Neural progenitor cell (in vitro differentiated cells): ENCODE measurements at regions not wholly inside any gene's neighbourhood (a gene's known extent, or its start where the extent isn't known, plus 50 kb on each side); places are given as distances from the start of the nearest gene placed in this dataset.

Experiments used
- DNase-seq: peaks from one replicate; pipeline ENCODE4 v3.0.0-alpha.2; 2016; ENCODE audit warnings: low spot score
- H2AFZ ChIP-seq: fragments of 200-600 bp; sonication (generic); replicated peaks from 2 replicates; pipeline ENCODE4 v1.6.1; 2016; ENCODE audit warnings: antibody characterized with exemption
- H3F3A ChIP-seq: fragments of 200-600 bp; sonication (generic); 2 replicates; pipeline ENCODE4 v1.6.1; 2016; ENCODE audit warnings: antibody characterized with exemption, low read depth
- H3K27ac ChIP-seq: fragments of 200-600 bp; sonication (generic); 2 replicates; pipeline ENCODE4 v1.5.1; 2016; ENCODE audit warnings: mild to moderate bottlenecking
- H3K27me3 ChIP-seq: fragments of 200-600 bp; sonication (generic); 2 replicates; pipeline ENCODE4 v1.6.1; 2016; ENCODE audit warnings: mild to moderate bottlenecking, moderate library complexity
- H3K36me3 ChIP-seq: fragments of 200-600 bp; sonication (generic); 2 replicates; pipeline ENCODE4 v1.5.1; 2016
- H3K4me1 ChIP-seq: fragments of 200-600 bp; sonication (generic); 2 replicates; pipeline ENCODE4 v1.6.1; 2016; ENCODE audit warnings: mixed run types
- H3K4me2 ChIP-seq: fragments of 200-600 bp; sonication (generic); 2 replicates; pipeline ENCODE4 v1.6.1; 2016
- H3K4me3 ChIP-seq: fragments of 200-600 bp; sonication (generic); 2 replicates; pipeline ENCODE4 v1.5.1; 2016
- H3K79me2 ChIP-seq: fragments of 200-600 bp; sonication (generic); 2 replicates; pipeline ENCODE4 v1.6.1; 2016; ENCODE audit warnings: low read depth
- H3K9ac ChIP-seq: fragments of 200-600 bp; sonication (generic); 2 replicates; pipeline ENCODE4 v1.6.1; 2016
- H3K9me3 ChIP-seq: fragments of 200-600 bp; sonication (generic); 2 replicates; pipeline ENCODE4 v1.5.1; 2016; ENCODE audit warnings: low read depth
- H4K20me1 ChIP-seq: fragments of 200-600 bp; sonication (generic); 2 replicates; pipeline ENCODE4 v1.6.1; 2016; ENCODE audit warnings: low read depth
- H3K27ac Mint-ChIP-seq: 3 replicates; pipeline ENCODE4 v1.8.0; 2021; ENCODE audit warnings: mixed read lengths
- H3K27me3 Mint-ChIP-seq: 2 replicates; pipeline ENCODE4 v1.8.0; 2022; ENCODE audit warnings: low read depth, mild to moderate bottlenecking, inconsistent platforms, moderate library complexity, mixed read lengths; ENCODE audit not compliant: insufficient read depth
- H3K36me3 Mint-ChIP-seq: 3 replicates; pipeline ENCODE4 v1.8.0; 2021; ENCODE audit warnings: mixed read lengths
- H3K4me1 Mint-ChIP-seq: 3 replicates; pipeline ENCODE4 v1.8.0; 2021; ENCODE audit warnings: mixed read lengths
- H3K4me3 Mint-ChIP-seq: 3 replicates; pipeline ENCODE4 v1.8.0; 2021; ENCODE audit warnings: mild to moderate bottlenecking, moderate library complexity, mixed read lengths
- H3K9me3 Mint-ChIP-seq: 3 replicates; pipeline ENCODE4 v1.8.0; 2020; ENCODE audit warnings: mixed read lengths
- CTCF ChIP-seq: fragments of 200-600 bp; sonication (generic); IDR thresholded peaks from 2 replicates; pipeline ENCODE4 v1.5.1; 2017; ENCODE audit warnings: antibody characterized with exemption, mild to moderate bottlenecking
- EZH2 ChIP-seq: fragments of 200-600 bp; sonication (generic); IDR thresholded peaks from 2 replicates; pipeline ENCODE4 v1.6.1; 2017; ENCODE audit warnings: antibody characterized with exemption, mild to moderate bottlenecking, moderate library complexity
- EZH2phosphoT487 ChIP-seq: fragments of 200-600 bp; sonication (generic); IDR thresholded peaks from 2 replicates; pipeline ENCODE4 v1.6.1; 2017; ENCODE audit warnings: antibody characterized with exemption

- Mint-ChIP-seq H3K27me3 (no peaks in the 10 kb centered on the region), H3K4me1 (peaks cover 4% of the 10 kb centered on the region), H3K27ac (no peak overlapping the region), H3K9me3 (no peaks in the 10 kb centered on the region), H3K4me3 (no peak overlapping the region), H3K36me3 (no peaks in the 10 kb centered on the region)
- Histone ChIP-seq H3K4me3 (no peak overlapping the region), H3K27ac (no peak overlapping the region), H2AFZ (peak overlapping the region; percentile 23), H3F3A (no peaks in the 10 kb centered on the region), H3K27me3 (no peaks in the 10 kb centered on the region), H3K9me3 (no peaks in the 10 kb centered on the region), H3K79me2 (no peaks in the 10 kb centered on the region), H3K9ac (no peak overlapping the region), H3K4me1 (no peaks in the 10 kb centered on the region), H3K36me3 (no peaks in the 10 kb centered on the region), H3K4me2 (no peak overlapping the region), H4K20me1 (no peaks in the 10 kb centered on the region)
- TF ChIP-seq EZH2phosphoT487 (no peak), EZH2 (no peak), CTCF (no peak)
- DNase-seq: no peak
Measured at GRCh38 chr13:83386609-83387008, 495.7 kb downstream of the SLITRK1 start.

DNA sequence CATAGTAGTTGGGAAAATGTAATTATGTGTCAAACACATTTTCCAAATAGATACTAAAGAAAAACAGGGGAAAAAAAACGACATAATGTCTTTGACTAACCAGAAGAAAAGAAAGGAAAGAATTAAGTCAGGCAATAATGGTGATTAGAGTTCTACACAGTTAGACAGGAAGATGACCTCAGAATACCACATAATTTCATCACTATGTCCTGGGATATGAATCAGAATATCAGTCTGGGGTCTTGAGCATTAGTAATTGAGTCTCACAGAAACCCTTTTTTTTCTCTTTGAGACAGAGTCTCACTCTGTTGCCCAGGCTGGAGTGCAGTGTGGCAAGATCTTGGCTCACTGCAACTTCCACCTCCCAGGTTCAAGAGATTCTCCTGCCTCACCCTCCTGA lies 503.4 kb downstream of the SLITRK1 start:
- Histone ChIP-seq H3K27me3 (no peaks in the 10 kb centered on the region), H3K4me1 (no peaks in the 10 kb centered on the region), H3K27ac (no peak overlapping the region), H3K36me3 (no peaks in the 10 kb centered on the region), H4K20me1 (no peaks in the 10 kb centered on the region), H3K9me3 (no peaks in the 10 kb centered on the region), H3F3A (no peaks in the 10 kb centered on the region), H3K4me3 (no peak overlapping the region), H2AFZ (no peak overlapping the region), H3K9ac (no peak overlapping the region), H3K4me2 (no peak overlapping the region), H3K79me2 (no peaks in the 10 kb centered on the region)
- H3K27me3 Mint-ChIP-seq: no peaks in the 10 kb centered on the region
- TF ChIP-seq CTCF: no peak
- no peak for TF ChIP-seq EZH2phosphoT487
- TF ChIP-seq EZH2: no peak
- no peak overlapping the region for H3K27ac Mint-ChIP-seq
- H3K4me3 Mint-ChIP-seq: no peak overlapping the region
- no peaks in the 10 kb centered on the region for H3K9me3 Mint-ChIP-seq
- no peaks in the 10 kb centered on the region for H3K36me3 Mint-ChIP-seq
- no peak for DNase-seq
- no peaks in the 10 kb centered on the region for H3K4me1 Mint-ChIP-seq

DNA sequence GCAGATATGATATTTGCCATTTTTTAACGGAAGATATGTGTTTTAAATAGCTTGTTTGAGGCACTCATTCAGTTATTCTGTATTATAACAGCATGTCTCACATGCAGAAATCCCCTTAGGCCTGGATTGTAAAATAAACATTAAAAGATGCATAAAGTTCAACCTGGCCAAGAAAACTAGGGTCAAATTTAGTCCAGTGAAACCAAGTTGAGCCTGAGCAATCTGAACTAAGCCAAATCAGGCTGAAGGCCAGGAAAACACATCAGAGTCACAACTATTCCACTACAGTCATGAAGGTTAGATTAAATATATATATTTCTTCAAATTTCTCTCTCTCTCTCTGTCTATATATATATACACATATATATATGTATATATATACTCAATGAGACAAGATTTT lies 504.8 kb downstream of the SLITRK1 start:
- no peaks in the 10 kb centered on the region for H3K4me1 ChIP-seq
- H4K20me1 ChIP-seq: no peaks in the 10 kb centered on the region
- H3K27ac Mint-ChIP-seq: no peak overlapping the region
- DNase-seq: no peak
- TF ChIP-seq EZH2 (no peak), EZH2phosphoT487 (no peak), CTCF (no peak)
- H3K9me3 ChIP-seq: no peaks in the 10 kb centered on the region
- H2AFZ ChIP-seq: no peak overlapping the region
- no peak overlapping the region for H3K4me3 ChIP-seq
- H3K27me3 ChIP-seq: no peaks in the 10 kb centered on the region
- H3K27me3 Mint-ChIP-seq: peaks cover 2% of the 10 kb centered on the region
- no peaks in the 10 kb centered on the region for H3K9me3 Mint-ChIP-seq
- H3K79me2 ChIP-seq: no peaks in the 10 kb centered on the region
- no peaks in the 10 kb centered on the region for H3K36me3 Mint-ChIP-seq
- no peak overlapping the region for H3K9ac ChIP-seq
- no peak overlapping the region for H3K4me3 Mint-ChIP-seq
- no peaks in the 10 kb centered on the region for H3F3A ChIP-seq
- no peak overlapping the region for H3K4me2 ChIP-seq
- H3K36me3 ChIP-seq: no peaks in the 10 kb centered on the region
- H3K4me1 Mint-ChIP-seq: no peaks in the 10 kb centered on the region
- no peak overlapping the region for H3K27ac ChIP-seq

GRCh38 chr13:83372786-83373185 lies 509.5 kb downstream of the SLITRK1 start:
- Histone ChIP-seq H3K9me3 (no peaks in the 10 kb centered on the region), H3F3A (no peaks in the 10 kb centered on the region), H3K36me3 (no peaks in the 10 kb centered on the region), H3K9ac (no peak overlapping the region), H4K20me1 (no peaks in the 10 kb centered on the region), H3K4me2 (no peak overlapping the region), H2AFZ (no peak overlapping the region), H3K27me3 (no peaks in the 10 kb centered on the region), H3K4me1 (no peaks in the 10 kb centered on the region), H3K4me3 (no peak overlapping the region), H3K79me2 (no peaks in the 10 kb centered on the region), H3K27ac (no peak overlapping the region)
- no peaks in the 10 kb centered on the region for H3K9me3 Mint-ChIP-seq
- H3K4me1 Mint-ChIP-seq: no peaks in the 10 kb centered on the region
- no peak overlapping the region for H3K4me3 Mint-ChIP-seq
- peaks cover 2% of the 10 kb centered on the region for H3K27me3 Mint-ChIP-seq
- DNase-seq: no peak
- TF ChIP-seq CTCF: no peak
- TF ChIP-seq EZH2phosphoT487: no peak
- no peak for TF ChIP-seq EZH2
- no peaks in the 10 kb centered on the region for H3K36me3 Mint-ChIP-seq
- no peak overlapping the region for H3K27ac Mint-ChIP-seq
